IPS DF 4.7 (cell line): ENCODE measurements at regions not wholly inside any gene's neighbourhood (a gene's known extent, or its start where the extent isn't known, plus 50 kb on each side); places are given as distances from the start of the nearest gene placed in this dataset.
"Not testable (repeated sequence)": the region's sequence is repeated elsewhere in the genome, so short reads cannot be mapped to it uniquely, and the experiment has no call there.

ENCODE experiments used
- DNase-seq: peaks from one replicate; pipeline ENCODE4 v3.0.0-alpha.2; 2013; ENCODE audit warnings: low spot score; ENCODE audit errors: extremely low read depth

DNA sequence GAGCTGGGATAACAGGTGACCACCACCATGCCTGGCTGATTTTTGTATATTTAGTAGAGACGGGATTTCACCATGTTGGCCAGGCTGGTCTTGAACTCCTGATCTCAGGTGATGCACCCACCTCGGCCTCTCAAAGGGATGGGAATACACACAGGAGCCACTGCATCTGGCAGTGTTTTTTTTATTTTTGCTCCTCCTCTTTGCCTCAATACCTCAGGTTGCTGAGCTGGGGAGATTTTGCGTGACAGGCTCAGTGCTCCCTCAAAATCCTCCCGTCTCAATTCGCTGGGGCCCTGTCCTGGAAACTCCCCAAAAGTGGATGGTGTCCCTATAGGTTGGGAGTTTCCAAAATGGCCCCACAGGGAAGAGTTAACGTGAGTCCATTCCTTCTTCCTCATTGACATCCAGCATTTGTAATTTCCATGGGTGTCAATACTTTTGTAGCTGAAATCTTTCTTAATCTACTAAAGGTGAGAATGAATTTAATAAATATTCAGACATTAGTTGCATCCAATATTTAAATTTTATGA, 71.8 kb downstream of the GGTLC2 start:
- DNase-seq = no peak

DNA sequence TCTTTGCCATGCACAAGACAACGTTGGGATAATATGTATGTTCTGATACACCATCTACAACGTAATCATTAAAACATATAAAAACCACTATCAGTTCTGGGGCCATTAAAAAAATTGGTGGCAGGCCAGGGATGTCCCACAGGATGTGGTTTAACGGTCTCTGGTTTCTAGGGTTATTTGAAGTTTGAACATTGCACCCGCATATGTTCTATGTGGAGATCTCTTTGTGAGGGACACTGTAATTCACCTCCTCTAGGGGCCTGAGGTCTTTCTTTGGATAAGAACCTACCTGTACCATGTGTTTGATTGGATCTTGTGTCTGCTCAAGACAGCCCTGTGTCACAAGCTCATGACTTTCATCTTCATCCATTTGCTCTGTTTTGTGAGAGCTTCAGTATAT, 73.2 kb downstream of the GGTLC2 start:
- DNase-seq = no peak

DNA sequence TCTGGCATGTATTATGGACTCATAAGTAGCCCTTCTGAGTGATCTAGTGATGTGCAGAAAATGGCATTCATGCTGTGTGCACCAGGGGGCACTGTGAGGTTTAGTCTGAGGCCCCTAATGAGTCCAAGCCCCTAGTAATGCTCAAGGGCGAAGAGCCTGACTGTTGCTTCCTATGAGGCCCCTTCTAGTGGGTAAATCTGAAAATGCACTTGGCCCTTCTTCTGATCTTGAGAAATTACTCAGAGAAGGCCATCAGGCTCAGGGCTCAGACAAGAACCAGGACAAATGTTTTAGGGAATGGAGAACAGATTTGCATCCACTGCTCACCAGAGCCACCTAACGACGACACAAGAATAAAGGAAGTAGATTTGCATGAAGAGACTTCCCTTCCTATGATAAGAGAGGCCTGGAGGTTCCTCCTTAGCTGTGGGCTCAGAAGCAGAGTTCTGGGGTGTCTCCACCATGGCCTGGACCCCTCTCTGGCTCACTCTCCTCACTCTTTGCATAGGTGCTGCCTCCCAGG, 75.8 kb downstream of the GGTLC2 start:
- peak; percentile 53 for DNase-seq

DNA sequence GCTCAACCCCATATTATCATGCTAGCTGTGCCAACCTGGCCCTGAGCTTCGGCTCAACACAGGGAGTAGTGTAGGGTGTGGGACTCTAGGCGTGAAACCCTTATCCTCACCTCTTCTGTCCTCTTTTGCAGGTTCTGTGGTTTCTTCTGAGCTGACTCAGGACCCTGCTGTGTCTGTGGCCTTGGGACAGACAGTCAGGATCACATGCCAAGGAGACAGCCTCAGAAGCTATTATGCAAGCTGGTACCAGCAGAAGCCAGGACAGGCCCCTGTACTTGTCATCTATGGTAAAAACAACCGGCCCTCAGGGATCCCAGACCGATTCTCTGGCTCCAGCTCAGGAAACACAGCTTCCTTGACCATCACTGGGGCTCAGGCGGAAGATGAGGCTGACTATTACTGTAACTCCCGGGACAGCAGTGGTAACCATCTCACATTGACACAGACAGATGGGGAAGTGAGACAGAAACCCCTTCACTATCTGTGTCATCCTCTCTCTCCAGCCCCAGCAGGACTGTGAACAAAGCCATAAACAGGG, 76.4 kb downstream of the GGTLC2 start:
- DNase-seq = no peak

DNA sequence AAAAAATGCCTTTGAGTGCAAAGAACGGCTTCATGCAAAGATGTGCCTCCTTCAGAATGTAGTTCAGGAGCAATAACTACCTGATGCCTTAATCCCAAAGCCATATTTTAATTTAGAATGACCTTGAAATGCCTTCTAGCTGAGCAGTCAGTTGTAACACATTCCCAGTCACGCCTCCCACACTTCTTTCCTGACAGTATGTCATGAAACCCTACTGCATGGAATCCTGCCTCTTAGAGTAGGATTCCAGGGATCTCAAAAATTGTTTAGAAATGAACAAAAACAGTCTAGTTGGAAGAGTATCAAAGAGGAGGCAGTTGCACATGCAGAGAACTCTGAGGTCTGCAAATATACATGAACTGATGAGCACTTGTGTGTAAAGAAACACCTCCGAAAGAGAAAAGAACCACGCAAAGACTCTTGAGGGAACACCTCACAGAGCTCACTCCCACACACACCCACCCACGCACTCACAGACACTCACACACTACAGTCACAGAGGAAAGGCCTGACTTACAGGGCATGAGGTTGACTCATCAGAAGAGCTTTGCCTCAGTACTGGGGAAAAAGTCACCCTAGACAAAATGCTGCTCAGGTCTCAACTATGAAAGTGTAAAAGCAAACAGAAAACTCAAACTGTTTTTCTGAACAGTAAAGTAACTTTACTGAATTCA, 77.4 kb downstream of the GGTLC2 start:
- no peak for DNase-seq

DNA sequence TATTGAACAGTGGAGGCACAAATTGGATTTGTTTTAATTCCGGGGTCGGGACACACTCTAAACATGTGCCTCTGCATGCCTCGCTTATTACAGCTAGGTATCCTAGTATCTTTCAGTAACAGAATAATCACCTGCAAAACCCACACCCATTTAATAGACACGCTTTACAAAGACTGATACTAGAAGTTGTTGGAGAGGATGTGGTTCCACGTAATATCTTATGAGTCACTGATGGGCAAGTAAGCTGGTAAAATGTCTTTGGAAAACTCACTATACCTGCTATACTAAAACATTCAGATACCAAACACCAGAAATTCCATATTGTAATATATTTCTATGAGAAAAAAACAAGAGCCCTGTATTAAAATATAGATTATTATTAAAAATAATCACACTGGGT, 84.0 kb downstream of the GGTLC2 start:
- DNase-seq = no peak

DNA sequence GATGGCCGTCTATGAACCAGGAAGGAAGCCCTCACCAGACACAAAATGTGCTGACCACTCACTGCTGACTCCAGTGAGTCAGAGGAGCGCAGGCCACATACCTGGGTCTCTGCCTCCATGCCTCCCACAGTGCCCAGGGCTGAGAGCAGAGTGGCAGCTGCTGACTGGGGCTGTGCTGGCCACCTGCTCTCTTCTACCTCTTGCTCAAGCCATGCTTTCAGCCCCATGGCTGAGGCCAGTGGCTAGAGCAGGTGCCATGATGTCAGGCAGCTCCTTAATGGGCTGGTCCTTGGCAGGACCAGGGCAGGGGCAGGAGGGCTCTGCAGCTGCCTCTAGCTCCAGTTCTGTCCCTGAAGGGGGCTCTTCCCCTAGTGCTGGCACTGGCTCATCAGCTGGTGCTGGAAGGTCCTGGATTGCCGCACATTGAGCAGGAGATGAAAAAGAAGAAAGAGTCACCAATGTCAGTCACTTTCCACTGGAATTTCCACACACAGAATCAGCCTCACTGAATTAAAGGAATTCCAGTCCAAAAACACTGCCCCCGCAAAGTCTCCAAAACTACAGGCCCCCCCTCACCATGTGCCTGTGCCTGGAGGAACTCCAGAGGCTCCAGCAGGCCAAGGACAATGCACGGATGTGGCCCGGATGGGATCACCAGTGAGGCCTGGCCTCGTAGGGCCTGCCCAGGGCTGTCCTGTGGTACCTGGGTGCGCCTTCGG, 86.4 kb downstream of the GGTLC2 start:
- DNase-seq = no peak

DNA sequence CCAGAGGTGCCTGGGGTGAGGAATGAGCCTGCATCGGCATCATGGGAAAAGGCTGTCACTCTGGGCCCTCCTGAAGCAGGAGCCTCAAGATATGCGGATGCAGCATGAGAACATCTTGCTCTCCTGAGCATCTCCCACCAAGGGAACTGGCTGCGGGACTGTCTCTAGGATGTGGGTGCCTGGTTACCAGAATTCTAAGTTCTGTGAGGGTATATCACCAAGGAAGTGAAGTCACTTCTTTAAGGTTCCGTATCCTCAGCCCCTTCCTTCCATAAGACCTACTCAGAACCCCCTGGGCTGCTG, 86.9 kb downstream of the GGTLC2 start:
- no peak for DNase-seq

DNA sequence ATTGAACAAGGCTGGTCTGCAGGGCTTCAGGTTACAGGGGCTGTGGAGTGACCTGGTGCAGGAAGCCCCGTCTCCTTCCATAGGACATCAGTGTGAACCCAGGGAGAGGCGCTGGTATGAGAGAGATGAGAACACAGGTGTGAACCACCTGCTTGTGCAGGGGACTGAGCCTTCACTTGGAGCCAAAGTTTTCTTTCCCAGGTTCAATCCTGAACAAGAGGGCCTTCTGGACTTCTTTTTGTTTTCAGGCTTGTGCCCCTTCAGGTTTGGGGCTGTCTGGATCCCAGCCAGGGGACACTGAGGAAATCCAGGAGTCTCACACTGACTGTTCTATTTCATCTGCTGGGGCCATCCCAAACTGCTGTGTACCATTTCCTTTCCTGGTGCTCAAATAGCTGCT, 88.6 kb downstream of the GGTLC2 start:
- DNase-seq = not testable (repeated sequence)

DNA sequence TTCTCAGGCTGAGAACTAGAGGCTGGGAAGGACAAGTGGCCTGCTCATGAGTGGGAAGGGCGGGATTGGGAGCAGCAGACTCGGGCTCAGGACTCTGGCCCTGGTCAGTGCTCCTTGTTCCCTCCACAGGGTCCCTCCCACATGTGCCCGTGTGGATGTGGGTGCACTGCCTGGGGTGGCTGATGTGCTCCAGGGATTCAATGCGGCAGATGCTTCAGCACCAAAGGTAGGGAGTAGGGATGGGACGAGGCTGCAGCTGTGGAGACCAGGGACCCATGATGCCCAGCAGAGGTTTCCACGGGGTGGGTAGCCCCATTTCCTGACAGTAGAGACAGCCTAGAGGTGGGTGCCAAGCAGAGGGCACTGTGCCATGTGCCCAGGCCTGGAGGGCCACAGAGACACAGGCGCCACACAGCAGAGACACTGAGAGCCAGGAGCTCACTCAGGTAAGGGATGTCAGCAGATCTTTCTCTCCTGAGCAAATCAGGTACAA, 89.5 kb downstream of the GGTLC2 start:
- no peak for DNase-seq

DNA sequence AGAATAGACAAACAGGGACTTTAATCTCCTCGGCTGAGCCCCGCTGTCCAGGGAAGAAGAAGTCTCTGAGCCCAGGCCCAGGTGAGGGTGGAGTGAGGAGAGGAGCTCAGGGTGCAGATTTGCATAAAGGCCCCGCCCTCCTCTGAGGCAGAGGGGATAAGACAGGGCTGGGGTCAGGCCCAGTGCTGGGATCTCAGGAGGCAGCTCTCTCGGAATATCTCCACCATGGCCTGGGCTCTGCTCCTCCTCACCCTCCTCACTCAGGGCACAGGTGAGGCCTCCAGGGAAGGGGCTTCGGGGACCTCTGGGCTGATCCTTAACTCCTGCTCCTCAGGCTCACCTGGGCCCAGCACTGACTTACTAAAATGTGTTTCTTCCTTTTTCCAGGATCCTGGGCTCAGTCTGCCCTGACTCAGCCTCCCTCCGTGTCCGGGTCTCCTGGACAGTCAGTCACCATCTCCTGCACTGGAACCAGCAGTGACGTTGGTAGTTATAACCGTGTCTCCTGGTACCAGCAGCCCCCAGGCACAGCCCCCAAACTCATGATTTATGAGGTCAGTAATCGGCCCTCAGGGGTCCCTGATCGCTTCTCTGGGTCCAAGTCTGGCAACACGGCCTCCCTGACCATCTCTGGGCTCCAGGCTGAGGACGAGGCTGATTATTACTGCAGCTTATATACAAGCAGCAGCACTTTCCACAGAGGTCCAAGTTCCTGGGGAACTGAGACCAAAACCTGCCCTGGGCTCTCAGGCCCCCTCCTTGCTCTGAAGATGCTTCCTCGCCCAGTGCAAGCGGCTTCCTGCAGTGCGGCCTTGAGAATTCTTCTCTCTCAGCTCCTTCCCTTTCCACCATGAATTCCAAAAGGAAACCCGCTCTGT, 90.2 kb downstream of the GGTLC2 start:
- not testable (repeated sequence) for DNase-seq

DNA sequence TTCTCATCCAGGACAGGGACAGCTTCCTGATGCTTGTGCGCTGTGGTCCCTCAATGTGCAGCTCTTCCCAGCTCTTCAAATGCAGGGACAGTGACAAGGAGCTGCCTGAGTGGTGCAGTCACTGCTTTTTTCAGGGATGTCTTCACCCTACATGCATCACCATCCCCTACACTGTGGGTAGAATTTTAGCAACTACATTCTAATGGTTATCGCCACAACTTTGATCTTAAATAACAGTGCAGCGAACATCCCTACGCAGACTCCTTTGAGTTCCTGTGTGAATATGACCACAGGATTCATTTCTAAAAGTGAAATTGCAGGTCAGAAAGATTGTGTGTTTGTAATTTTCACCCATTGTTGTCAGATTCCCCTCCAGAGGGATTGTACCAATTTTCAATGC, 90.9 kb downstream of the GGTLC2 start:
- DNase-seq = not testable (repeated sequence)

DNA sequence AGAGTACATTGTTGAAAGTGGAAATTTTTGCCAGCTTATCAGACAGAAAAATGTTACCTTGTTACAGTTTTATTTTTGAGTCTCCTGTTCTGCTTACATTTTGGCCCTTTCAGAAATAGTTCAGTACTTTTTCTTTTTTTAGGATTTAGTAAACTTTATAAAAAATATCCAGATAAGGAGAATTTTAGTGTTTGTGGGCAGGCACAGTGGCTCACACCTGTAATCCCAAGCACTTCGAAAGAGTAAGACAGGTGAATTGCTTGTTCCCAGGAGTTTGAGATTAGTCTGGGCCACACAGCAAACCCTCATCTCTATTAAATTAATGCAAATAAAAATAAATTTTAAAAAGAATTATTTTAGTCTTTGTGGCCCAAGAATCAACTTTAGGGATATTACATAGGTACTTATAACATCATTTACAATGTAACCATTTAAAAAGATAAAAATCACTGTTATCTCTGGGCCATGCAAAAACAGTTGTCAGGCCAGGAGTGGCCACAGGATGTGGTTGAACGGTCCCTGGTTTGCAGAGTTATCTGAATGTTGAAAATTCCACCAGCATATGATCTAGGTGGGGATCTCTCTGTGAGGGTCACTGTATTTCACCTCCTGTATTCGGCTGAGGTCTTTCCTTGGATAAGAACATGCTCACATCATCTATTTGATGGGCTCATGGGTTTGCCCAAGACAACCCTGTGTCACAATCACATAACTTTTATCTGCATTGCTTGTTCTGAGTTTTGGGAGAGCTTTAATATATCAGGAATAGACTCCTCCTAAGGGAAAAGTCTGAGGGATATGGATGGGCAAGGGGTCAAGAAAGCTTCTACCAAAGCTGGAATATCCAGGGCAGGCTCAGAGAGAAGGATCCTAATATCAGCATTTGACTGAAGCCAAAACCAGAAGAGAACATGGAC, 91.5 kb downstream of the GGTLC2 start:
- DNase-seq = no peak

DNA sequence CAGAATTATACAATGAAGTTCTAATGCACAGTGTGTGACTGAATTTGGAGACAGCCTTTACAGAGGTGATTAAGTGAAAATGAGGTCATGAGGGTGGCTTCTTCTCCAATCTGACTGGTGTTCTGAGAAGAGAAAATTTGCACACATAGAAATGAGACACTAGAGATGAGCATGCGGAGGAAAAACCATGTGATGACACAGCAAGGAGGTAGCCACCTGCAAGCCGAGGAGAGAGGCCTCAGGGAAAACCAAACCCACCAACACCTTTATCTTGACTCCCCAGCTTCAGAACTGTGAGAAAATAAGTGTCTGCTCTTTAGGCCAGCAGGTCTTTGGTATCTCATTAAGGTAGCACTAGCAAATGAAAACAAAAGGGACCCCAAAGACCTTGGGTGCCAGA, 93.2 kb downstream of the GGTLC2 start:
- no peak for DNase-seq

DNA sequence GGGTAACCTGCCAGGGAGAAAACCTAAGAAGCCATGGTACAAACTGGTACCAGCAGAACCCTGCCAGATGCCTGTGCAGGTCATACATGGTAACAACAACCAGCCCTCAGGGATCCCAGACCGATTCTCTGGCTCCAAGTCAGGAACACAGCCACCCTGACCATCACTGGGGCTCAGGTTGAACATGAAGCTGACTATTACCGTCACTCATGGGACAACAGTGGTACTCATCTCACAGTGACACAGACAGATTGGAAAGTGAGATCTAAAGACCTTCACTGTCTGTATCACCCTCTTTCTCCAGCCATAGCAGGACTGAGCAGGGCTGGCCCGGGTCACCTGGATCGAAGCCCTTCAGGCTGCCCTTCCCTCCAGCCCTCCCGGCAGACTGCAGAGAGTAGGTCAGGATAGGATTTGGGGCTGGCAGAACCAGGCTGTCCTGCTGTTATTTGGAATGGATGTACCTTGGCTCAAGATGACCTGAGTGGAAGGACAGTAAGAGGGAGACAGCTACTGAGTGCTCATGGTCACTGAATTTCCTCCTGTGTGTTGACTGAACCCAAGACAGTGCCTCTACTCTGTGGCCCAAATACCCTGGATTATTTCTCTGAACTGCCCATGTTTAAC, 94.7 kb downstream of the GGTLC2 start:
- no peak for DNase-seq

DNA sequence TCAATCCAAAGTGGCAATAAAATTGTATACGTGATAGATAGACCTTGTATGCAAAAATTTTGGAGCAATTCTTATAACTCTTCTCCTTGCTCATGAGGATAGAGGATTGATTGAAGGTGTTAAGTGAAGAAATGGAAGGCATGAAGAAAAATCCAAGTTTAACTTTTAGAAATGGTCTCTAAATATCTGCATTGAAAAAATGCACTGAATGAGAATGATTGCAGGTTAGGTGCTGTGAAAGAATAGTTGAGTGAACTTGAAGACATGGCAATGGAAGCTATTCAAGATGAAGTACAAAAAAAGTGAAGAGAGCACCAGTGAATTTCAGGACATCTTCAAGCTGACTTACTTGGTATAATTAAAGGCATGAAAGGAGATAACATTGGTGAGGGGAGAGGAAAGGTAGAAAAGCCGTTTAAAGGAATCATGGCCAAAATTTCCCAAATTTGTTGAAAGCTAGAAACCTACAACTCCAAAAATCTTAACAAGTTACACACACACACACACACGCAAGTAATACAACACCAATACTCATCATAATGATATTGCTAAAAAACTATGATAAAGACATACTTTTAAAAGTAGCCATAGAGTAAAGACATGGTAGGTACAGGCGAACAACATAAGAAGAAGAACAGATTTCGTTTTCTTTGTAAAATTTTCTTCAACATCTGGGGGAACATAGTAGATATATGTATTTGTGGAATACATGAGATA, 96.3 kb downstream of the GGTLC2 start:
- DNase-seq = no peak

DNA sequence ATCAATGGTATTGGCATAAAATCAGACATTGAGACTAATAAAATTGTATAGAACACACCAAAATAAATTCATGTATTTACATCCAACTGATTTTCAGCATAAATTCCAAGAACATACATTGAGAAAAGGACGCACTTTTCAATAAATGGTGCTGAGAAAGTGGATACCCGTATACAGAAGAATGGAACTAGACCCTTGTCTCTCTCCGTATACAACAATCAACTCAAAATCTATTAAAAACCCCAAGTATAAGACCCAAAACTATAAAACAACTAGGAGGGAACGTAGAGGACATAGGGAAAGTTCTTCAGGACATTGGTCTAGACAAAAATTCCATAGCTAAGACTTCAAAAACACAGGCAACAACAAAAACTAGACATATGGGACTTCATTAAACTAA, 97.4 kb downstream of the GGTLC2 start:
- no peak for DNase-seq

DNA sequence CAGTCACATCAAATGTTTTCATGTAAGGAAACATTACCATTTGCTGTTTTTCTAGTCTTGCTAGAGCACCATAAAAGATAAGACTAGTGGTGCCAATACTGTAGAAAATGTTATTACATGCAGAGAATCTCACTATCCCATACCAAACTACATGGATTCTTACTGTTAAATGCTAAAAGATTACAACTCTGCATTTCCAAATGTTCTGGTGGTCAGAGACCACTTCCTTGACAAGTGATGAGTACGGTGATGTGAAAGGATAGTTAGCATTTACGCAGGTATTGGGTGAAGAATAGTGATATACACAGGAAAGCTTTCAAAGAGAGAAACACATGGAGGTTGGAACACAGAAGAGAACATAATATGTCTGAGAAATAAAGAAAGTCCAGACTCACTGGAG, 98.2 kb downstream of the GGTLC2 start:
- no peak for DNase-seq

DNA sequence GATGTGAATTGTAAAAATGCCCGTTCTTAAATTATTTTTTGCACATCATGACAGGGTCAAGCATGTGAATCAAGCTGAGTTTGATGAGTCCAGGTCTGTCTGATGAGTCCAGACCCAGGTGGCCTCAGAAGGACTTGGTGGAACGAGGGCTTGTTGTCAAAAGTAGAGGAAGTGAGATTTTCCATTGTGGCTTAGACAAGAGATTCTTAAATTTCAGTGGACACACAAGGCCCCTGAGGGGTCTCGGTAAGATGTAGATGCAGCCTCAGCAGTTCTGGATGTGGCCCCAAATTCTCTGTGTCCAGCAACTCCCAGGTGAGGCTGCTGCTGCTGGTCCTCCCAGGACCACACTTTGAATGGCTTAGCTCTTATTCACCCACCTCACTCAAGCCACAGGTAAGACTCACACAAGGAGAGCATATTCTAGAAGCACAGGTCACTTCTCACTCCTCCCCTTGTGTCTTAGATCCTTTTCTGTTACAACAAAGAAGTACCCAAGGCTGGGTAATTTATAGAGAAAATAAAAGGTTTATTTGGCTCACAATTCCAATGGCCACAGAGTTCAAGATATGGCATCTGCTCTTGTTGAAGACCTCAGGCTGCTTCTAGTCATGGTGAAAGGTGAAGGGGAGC, 98.8 kb downstream of the GGTLC2 start:
- no peak for DNase-seq
